ENCODE measurements at regions not wholly inside any gene's neighbourhood (a gene's known extent, or its start where the extent isn't known, plus 50 kb on each side); places are given as distances from the start of the nearest gene placed in this dataset.

- TF ChIP-seq CTCF (optimal IDR thresholded peaks at IDR 0.05 in 1 of 3, IDR thresholded peaks at IDR 0.05 in 1 of 3, conservative IDR thresholded peaks at IDR 0.05 in 1 of 3; ENCODE audit: extremely low read depth in 1 of 3, insufficient read depth in 2 of 3, low read length in 3 of 3) (no peak), EZH2 (IDR thresholded peaks at IDR 0.05; ENCODE audit: low read length) (no peak)
Observed at GRCh38 chr4:146041139-146042004, 102.7 kb upstream of the ZNF827 start.

Data from keratinocyte (primary cell).